Smooth muscle cell (in vitro differentiated cells): ENCODE measurements at regions not wholly inside any gene's neighbourhood (a gene's known extent, or its start where the extent isn't known, plus 50 kb on each side); places are given as distances from the start of the nearest gene placed in this dataset.

Experiments
- DNase-seq: peaks from one replicate; lab custom pipeline; 2025; ENCODE audit not compliant: unreplicated experiment; lab: John Stamatoyannopoulos, UW
- H2AFZ ChIP-seq: fragments of 200-600 bp; sonication (generic); 2 replicates; pipeline ENCODE4 v1.6.0; 2016; ENCODE audit warnings: antibody characterized with exemption, low read depth, mild to moderate bottlenecking
- H3F3A ChIP-seq: fragments of 200-600 bp; sonication (generic); 2 replicates; pipeline ENCODE4 v1.6.0; 2017; ENCODE audit warnings: antibody characterized with exemption, low read depth
- H3K27ac ChIP-seq: fragments of 200-600 bp; sonication (generic); 2 replicates; pipeline ENCODE4 v1.5.1; 2016; ENCODE audit warnings: low read depth, mild to moderate bottlenecking
- H3K27me3 ChIP-seq: fragments of 200-600 bp; sonication (generic); 2 replicates; pipeline ENCODE4 v1.6.1; 2016; ENCODE audit warnings: low read depth, mild to moderate bottlenecking
- H3K36me3 ChIP-seq: fragments of 200-600 bp; sonication (generic); 2 replicates; pipeline ENCODE4 v1.5.1; 2016; ENCODE audit warnings: low read depth
- H3K4me1 ChIP-seq: fragments of 200-600 bp; sonication (generic); 2 replicates; pipeline ENCODE4 v1.5.1; 2016; ENCODE audit warnings: low read depth
- H3K4me2 ChIP-seq: fragments of 200-600 bp; sonication (generic); 2 replicates; pipeline ENCODE4 v1.6.0; 2016; ENCODE audit warnings: mild to moderate bottlenecking
- H3K4me3 ChIP-seq: fragments of 200-600 bp; sonication (generic); 2 replicates; pipeline ENCODE4 v1.5.1; 2016; ENCODE audit warnings: mild to moderate bottlenecking
- H3K79me2 ChIP-seq: fragments of 200-600 bp; sonication (generic); 2 replicates; pipeline ENCODE4 v1.6.0; 2016; ENCODE audit warnings: low read depth, mild to moderate bottlenecking
- H3K9ac ChIP-seq: fragments of 200-600 bp; sonication (generic); 2 replicates; pipeline ENCODE4 v1.6.0; 2016; ENCODE audit warnings: low read depth
- H3K9me3 ChIP-seq: fragments of 200-600 bp; sonication (generic); replicated peaks from 2 replicates; pipeline ENCODE4 v1.5.1; 2016; ENCODE audit warnings: low read depth
- H4K20me1 ChIP-seq: fragments of 200-600 bp; sonication (generic); 2 replicates; pipeline ENCODE4 v1.6.0; 2016; ENCODE audit warnings: low read depth
- WGBS: methylation state at CpG from one replicate; pipeline ENCODE4 v1.1.7; 2016; ENCODE audit warnings: low lambda C conversion rate; 5-methylcytosine and 5-hydroxymethylcytosine counted together
- TF ChIP-seq, protein P1 (sequence below): fragments of 200-600 bp; sonication (generic); IDR thresholded peaks from 2 replicates; pipeline ENCODE4 v1.5.1; 2017; ENCODE audit warnings: borderline replicate concordance, mild to moderate bottlenecking, antibody characterized with exemption; ENCODE audit not compliant: insufficient read depth, poor library complexity, severe bottlenecking

- Histone ChIP-seq H3K27ac (no peak overlapping the region), H3K4me1 (no peaks in the 10 kb centered on the region), H3K79me2 (no peaks in the 10 kb centered on the region), H3F3A (no peaks in the 10 kb centered on the region), H2AFZ (no peak overlapping the region), H3K9ac (no peak overlapping the region), H3K4me2 (no peak overlapping the region), H3K9me3 (no peaks in the 10 kb centered on the region), H3K36me3 (no peaks in the 10 kb centered on the region), H3K4me3 (no peak overlapping the region), H3K27me3 (no peaks in the 10 kb centered on the region), H4K20me1 (no peaks in the 10 kb centered on the region)
- no peak for DNase-seq
- 92% methylated on average over 2 of the region's 2 CpGs for WGBS
- TF ChIP-seq, protein P1, sequence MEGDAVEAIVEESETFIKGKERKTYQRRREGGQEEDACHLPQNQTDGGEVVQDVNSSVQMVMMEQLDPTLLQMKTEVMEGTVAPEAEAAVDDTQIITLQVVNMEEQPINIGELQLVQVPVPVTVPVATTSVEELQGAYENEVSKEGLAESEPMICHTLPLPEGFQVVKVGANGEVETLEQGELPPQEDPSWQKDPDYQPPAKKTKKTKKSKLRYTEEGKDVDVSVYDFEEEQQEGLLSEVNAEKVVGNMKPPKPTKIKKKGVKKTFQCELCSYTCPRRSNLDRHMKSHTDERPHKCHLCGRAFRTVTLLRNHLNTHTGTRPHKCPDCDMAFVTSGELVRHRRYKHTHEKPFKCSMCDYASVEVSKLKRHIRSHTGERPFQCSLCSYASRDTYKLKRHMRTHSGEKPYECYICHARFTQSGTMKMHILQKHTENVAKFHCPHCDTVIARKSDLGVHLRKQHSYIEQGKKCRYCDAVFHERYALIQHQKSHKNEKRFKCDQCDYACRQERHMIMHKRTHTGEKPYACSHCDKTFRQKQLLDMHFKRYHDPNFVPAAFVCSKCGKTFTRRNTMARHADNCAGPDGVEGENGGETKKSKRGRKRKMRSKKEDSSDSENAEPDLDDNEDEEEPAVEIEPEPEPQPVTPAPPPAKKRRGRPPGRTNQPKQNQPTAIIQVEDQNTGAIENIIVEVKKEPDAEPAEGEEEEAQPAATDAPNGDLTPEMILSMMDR: no peak
Observed at GRCh38 chr6:86657192-86657591, 280.1 kb upstream of the HTR1E start.

DNA sequence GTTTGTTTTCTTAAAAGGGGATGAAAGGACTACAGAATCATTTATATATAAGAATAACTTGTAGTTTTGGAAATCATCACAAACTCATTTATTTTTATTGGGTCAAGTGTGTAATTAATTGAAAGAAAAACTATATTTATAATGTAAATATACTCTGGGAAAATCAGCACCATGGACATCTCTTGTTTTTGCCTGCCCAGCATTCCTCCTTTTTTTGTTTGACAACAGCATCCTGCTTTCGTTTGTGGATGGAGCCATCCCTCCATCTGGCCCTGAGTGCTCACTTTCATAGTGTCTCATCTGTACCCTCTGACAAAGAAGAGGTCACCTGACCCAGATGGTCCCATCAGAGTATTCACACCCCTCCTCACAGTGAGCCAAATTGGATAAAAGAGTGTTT is 308.2 kb upstream of the HTR1E start:
- H3K9me3 ChIP-seq: no peaks in the 10 kb centered on the region
- TF ChIP-seq, protein P1: no peak
- H4K20me1 ChIP-seq: no peaks in the 10 kb centered on the region
- H3K4me3 ChIP-seq: no peak overlapping the region
- H3F3A ChIP-seq: no peaks in the 10 kb centered on the region
- 53% methylated on average over 1 of the region's 1 CpG for WGBS
- H3K9ac ChIP-seq: no peak overlapping the region
- H3K27me3 ChIP-seq: no peaks in the 10 kb centered on the region
- no peak overlapping the region for H3K4me2 ChIP-seq
- H3K79me2 ChIP-seq: no peaks in the 10 kb centered on the region
- no peaks in the 10 kb centered on the region for H3K36me3 ChIP-seq
- no peak overlapping the region for H3K27ac ChIP-seq
- no peak overlapping the region for H2AFZ ChIP-seq
- no peak for DNase-seq
- no peaks in the 10 kb centered on the region for H3K4me1 ChIP-seq

GRCh38 chr6:86619428-86619827 is 317.9 kb upstream of the HTR1E start:
- DNase-seq: no peak

DNA sequence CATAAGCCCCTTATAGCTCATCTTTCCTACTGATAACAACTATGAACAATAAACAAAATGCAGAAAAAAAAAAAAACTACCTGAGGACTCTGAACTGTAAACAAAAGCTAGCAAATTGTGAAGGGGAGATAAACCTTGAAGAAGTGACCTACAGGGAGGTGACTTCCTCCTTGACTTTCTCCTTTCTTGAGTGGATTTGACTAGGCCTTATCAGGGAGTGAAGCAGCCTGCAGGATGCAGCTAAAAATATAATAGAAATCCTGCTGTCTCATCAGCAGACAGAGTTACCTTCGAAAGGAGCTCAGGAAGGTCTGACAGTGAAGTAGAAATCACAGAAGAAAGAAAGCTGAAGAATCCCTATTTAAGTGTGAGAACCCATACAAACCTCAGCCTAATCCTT is 322.0 kb upstream of the HTR1E start:
- H3K9me3 ChIP-seq: no peaks in the 10 kb centered on the region
- DNase-seq: no peak

More at GRCh38 chr6:86619428-86619827, 317.9 kb upstream of the HTR1E start:
- H3K4me3 ChIP-seq: no peak overlapping the region
- H2AFZ ChIP-seq: no peak overlapping the region
- no peak overlapping the region for H3K4me2 ChIP-seq
- no peaks in the 10 kb centered on the region for H3F3A ChIP-seq
- no peak overlapping the region for H3K9ac ChIP-seq
- H3K4me1 ChIP-seq: no peaks in the 10 kb centered on the region
- no peak overlapping the region for H3K27ac ChIP-seq
- no peaks in the 10 kb centered on the region for H3K36me3 ChIP-seq
- no peaks in the 10 kb centered on the region for H3K9me3 ChIP-seq
- H4K20me1 ChIP-seq: no peaks in the 10 kb centered on the region
- H3K79me2 ChIP-seq: no peaks in the 10 kb centered on the region
- TF ChIP-seq, protein P1: no peak
- H3K27me3 ChIP-seq: no peaks in the 10 kb centered on the region
- WGBS: 88% methylated on average over 2 of the region's 2 CpGs

More for the DNA sequence above, 322.0 kb upstream of the HTR1E start:
- no peaks in the 10 kb centered on the region for H3K36me3 ChIP-seq
- no peaks in the 10 kb centered on the region for H4K20me1 ChIP-seq
- H3K27ac ChIP-seq: no peak overlapping the region
- no peaks in the 10 kb centered on the region for H3K4me1 ChIP-seq
- TF ChIP-seq, protein P1: no peak
- H3K9ac ChIP-seq: no peak overlapping the region
- H3K4me2 ChIP-seq: no peak overlapping the region
- no peak overlapping the region for H3K4me3 ChIP-seq
- H3K27me3 ChIP-seq: no peaks in the 10 kb centered on the region
- no peaks in the 10 kb centered on the region for H3K79me2 ChIP-seq
- no peaks in the 10 kb centered on the region for H3F3A ChIP-seq
- 93% methylated on average over 1 of the region's 1 CpG for WGBS
- H2AFZ ChIP-seq: no peak overlapping the region
